ENCODE measurements at regions not wholly inside any gene's neighbourhood (a gene's known extent, or its start where the extent isn't known, plus 50 kb on each side); places are given as distances from the start of the nearest gene placed in this dataset.

DNA sequence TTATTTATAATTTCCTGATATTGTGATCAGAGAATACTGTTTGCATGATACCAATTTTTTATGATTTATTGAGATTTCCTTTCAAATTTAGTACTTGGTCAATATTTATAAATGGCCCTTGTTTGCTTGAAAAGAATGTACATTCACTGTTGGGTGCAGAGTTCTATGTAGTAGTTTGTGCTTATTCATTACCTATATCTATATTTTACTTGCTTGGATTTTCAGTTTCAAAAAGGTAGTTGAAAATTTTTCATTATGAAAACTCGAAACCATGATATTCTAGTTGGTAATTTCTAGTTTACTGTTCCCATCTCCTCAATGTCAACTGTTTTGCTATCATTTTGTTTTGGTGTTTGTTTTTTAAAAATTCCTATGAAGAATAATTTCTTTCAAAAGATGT is 155.7 kb downstream of the AASDHPPT start:
- no peaks in the 10 kb centered on the region for H4K20me1 ChIP-seq (ENCODE audit: insufficient read depth, low read length)
- H3K4me2 ChIP-seq (replicated peaks; ENCODE audit: extremely low read depth, low read length, poor library complexity, severe bottlenecking), result no peak overlapping the region
- no peak for TF ChIP-seq CTCF (IDR thresholded peaks at IDR 0.05)
- no peak for DNase-seq
- no peaks in the 10 kb centered on the region for H3K79me2 ChIP-seq (ENCODE audit: insufficient read depth, low read length)
- no peak overlapping the region for H3K4me3 Mint-ChIP-seq
- H3K4me1 ChIP-seq (ENCODE audit: control insufficient read depth in 1 of 2, insufficient read depth in 2 of 2, low read length in 2 of 2), result no peaks in the 10 kb centered on the region
- no peaks in the 10 kb centered on the region for H3K36me3 Mint-ChIP-seq
- no peak overlapping the region for H2AFZ ChIP-seq (ENCODE audit: insufficient read depth, low read depth, low read length, poor library complexity, severe bottlenecking)
- H3K4me1 Mint-ChIP-seq, result no peaks in the 10 kb centered on the region
- no peaks in the 10 kb centered on the region for H3K27me3 ChIP-seq (ENCODE audit: control insufficient read depth in 2 of 2, insufficient read depth in 2 of 2, low read length in 2 of 2)
- no peaks in the 10 kb centered on the region for H3K36me3 ChIP-seq (replicated peaks in 1 of 2; ENCODE audit: control insufficient read depth in 1 of 2, insufficient read depth in 2 of 2, low read length in 2 of 2)
- no CpG with 5 or more reads among the region's 1 CpG for WGBS (ENCODE audit: insufficient coverage)
- H3K27ac ChIP-seq (ENCODE audit: low read depth in 1 of 2, low read length in 2 of 2), result no peak overlapping the region
- H3K9me3 Mint-ChIP-seq, result peaks cover 0 to 14% (median 8%) of the 10 kb centered on the region in 7 donors
- H3K27ac Mint-ChIP-seq, result no peak overlapping the region
- peaks cover 8 to 14% of the 10 kb centered on the region in 2 donors for H3K9me3 ChIP-seq (replicated peaks in 1 of 2; ENCODE audit: control insufficient read depth in 1 of 2, insufficient read depth in 1 of 2, low read length in 2 of 2)
- H3K27me3 Mint-ChIP-seq (ENCODE audit: low read depth in 3 of 3), result no peaks in the 10 kb centered on the region
- H3K4me3 ChIP-seq (replicated peaks in 1 of 3; ENCODE audit: low read depth in 2 of 3, low read length in 3 of 3), result no peak overlapping the region
- intact Hi-C loops (cut with micrococcal nuclease), result no loop called here
- no peak overlapping the region for H3K9ac ChIP-seq (ENCODE audit: insufficient read depth, low read length, poor library complexity, severe bottlenecking)

DNA sequence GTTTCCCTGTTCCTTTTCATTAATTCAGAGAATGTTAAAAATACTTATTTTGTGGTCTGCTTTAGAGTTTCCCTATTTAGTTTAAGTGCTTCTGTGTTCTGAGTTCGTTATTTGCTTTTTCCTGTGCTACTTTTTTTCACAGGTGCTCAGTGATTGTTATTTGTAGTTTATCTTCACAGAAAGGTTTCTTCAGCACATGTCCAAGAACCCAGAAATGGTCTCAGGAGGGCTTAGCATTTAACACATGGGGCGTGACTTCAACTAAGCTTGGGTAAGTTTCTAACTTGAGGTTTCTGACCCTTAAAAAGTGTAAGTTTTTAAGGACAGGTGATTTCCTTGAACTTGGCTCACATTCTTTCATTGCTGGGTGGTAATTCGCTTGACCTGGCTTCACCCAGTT is 157.3 kb downstream of the AASDHPPT start:
- H3K79me2 ChIP-seq (ENCODE audit: insufficient read depth, low read length), result no peaks in the 10 kb centered on the region
- WGBS (ENCODE audit: insufficient coverage), result 71% methylated on average over 1 of the region's 3 CpGs
- H3K36me3 ChIP-seq (replicated peaks in 1 of 2; ENCODE audit: control insufficient read depth in 1 of 2, insufficient read depth in 2 of 2, low read length in 2 of 2), result no peaks in the 10 kb centered on the region
- H4K20me1 ChIP-seq (ENCODE audit: insufficient read depth, low read length), result no peaks in the 10 kb centered on the region
- intact Hi-C loops (cut with micrococcal nuclease), result no loop called here
- no peak overlapping the region for H3K4me2 ChIP-seq (replicated peaks; ENCODE audit: extremely low read depth, low read length, poor library complexity, severe bottlenecking)
- TF ChIP-seq CTCF (IDR thresholded peaks at IDR 0.05), result no peak
- Mint-ChIP-seq H3K27me3 (ENCODE audit: low read depth in 3 of 3) (no peaks in the 10 kb centered on the region), H3K27ac (no peak overlapping the region), H3K4me3 (no peak overlapping the region), H3K9me3 (peaks cover 0 to 7% (median 4%) of the 10 kb centered on the region in 7 donors), H3K4me1 (no peaks in the 10 kb centered on the region), H3K36me3 (no peaks in the 10 kb centered on the region)
- no peak overlapping the region for H3K27ac ChIP-seq (ENCODE audit: low read depth in 1 of 2, low read length in 2 of 2)
- H3K9me3 ChIP-seq (replicated peaks in 1 of 2; ENCODE audit: control insufficient read depth in 1 of 2, insufficient read depth in 1 of 2, low read length in 2 of 2), result peaks cover 3 to 6% of the 10 kb centered on the region in 2 donors
- H3K4me1 ChIP-seq (ENCODE audit: control insufficient read depth in 1 of 2, insufficient read depth in 2 of 2, low read length in 2 of 2), result no peaks in the 10 kb centered on the region
- no peaks in the 10 kb centered on the region for H3K27me3 ChIP-seq (ENCODE audit: control insufficient read depth in 2 of 2, insufficient read depth in 2 of 2, low read length in 2 of 2)
- H3K4me3 ChIP-seq (replicated peaks in 1 of 3; ENCODE audit: low read depth in 2 of 3, low read length in 3 of 3), result no peak overlapping the region
- H3K9ac ChIP-seq (ENCODE audit: insufficient read depth, low read length, poor library complexity, severe bottlenecking), result no peak overlapping the region
- no peak for DNase-seq
- H2AFZ ChIP-seq (ENCODE audit: insufficient read depth, low read depth, low read length, poor library complexity, severe bottlenecking), result no peak overlapping the region
